Right lobe of liver (tissue), 6 donors: ENCODE measurements at regions not wholly inside any gene's neighbourhood (a gene's known extent, or its start where the extent isn't known, plus 50 kb on each side); places are given as distances from the start of the nearest gene placed in this dataset.

ENCODE experiments used
- ATAC-seq, 4 donors: fragments of 200-7000 bp; cut with Tn5 transposase; one replicate each; pipeline ENCODE4 v1.9.1; 2020; ENCODE audit warnings: mild to moderate bottlenecking in 4 of 4, moderate library complexity in 4 of 4
- DNase-seq, 3 donors: peaks; one replicate each; pipeline ENCODE4 v3.0.0-alpha.2; 2020
- H3K27ac ChIP-seq, 3 donors: fragments of 200-600 bp; one replicate each; pipeline ENCODE4 v1.8.0; 2022
- H3K27me3 ChIP-seq, 2 donors: fragments of 200-600 bp; one replicate each; pipeline ENCODE4 v1.8.0; 2022
- H3K36me3 ChIP-seq, 4 donors: fragments of 200-600 bp; sonication (generic) in 1 of 4; one replicate each; pipeline versions ENCODE4 v1.5.1 to v1.8.0; 2017 to 2022; ENCODE audit warnings: control low read depth in 1 of 4
- H3K4me1 ChIP-seq, 4 donors: fragments of 200-600 bp; sonication (generic) in 1 of 4; one replicate each; pipeline versions ENCODE4 v1.5.1 to v1.8.0; 2017 to 2022; ENCODE audit warnings: control low read depth in 1 of 4
- H3K4me3 ChIP-seq, 3 donors: fragments of 200-600 bp; one replicate each; pipeline ENCODE4 v1.8.0; 2022
- H3K9me3 ChIP-seq, 4 donors: fragments of 200-600 bp; sonication (generic) in 1 of 4; one replicate each; pipeline versions ENCODE4 v1.5.1 to v1.8.0; 2017 to 2022; ENCODE audit warnings: control low read depth in 1 of 4
- POLR2A ChIP-seq: fragments of 450-650 bp; IDR thresholded peaks from one replicate; pipeline ENCODE4 v1.6.1; 2017; ENCODE audit warnings: antibody characterized with exemption, mild to moderate bottlenecking
- WGBS: methylation state at CpG from one replicate; pipeline ENCODE4 v1.1.6; 2018; ENCODE audit warnings: low coverage, low lambda C conversion rate; ENCODE audit not compliant: insufficient coverage; ENCODE audit errors: missing lambda C conversion rate; 5-methylcytosine and 5-hydroxymethylcytosine counted together
- intact Hi-C, 2 donors: fragments of 100-400 bp; cut with DNase I; formaldehyde crosslinking; loops; one replicate each; pipeline versions ENCODE4 v1.11.2 to v1.14.1; 2022
- TF ChIP-seq, protein P1 (sequence below), 4 donors: fragments of 200-600 bp in 3 of 4; fragments of 450-650 bp in 1 of 4; IDR thresholded peaks; one replicate each; pipeline versions ENCODE4 v1.5.1 to v1.8.0; 2016 to 2022; ENCODE audit warnings: antibody characterized with exemption in 4 of 4, mild to moderate bottlenecking in 2 of 4
- donor health status: DM: no; HTN: yes; CAD: no.
- donor health status: DM: no; HTN: no; CAD: no.
- donor health status: DM: no; HTN: no; CAD: no.
- donor health status: DM: no; HTN: yes; CAD: no.
- donor health status: DM: no; HTN: yes; CAD: no.

DNA sequence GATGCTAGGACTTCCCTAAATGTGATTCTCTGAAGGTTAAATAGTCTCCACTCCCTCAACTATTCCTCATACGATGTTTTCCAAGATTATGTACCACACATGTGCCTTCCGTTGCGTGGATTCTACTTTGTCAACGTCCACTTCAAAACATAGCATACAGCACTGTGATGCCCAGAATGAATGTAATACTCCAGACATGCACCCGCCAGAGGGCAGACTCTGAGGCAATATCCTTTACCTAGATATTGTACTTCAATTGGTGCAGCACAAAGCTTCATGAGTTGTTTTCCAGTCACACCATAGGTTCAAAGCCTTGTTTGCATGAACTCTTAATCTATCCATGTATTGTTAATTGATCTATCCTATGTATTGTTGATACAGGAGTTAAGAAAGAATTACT, 201.0 kb upstream of the NABP1 start:
- no peak for TF ChIP-seq POLR2A
- WGBS = 91% methylated on average over 4 of the region's 5 CpGs

GRCh38 chr2:191478799-191479679, 198.9 kb upstream of the NABP1 start:
- no peak overlapping the region for H3K27ac ChIP-seq
- H3K4me1 ChIP-seq = peaks cover 0 to 4% (median 0%) of the 10 kb centered on the region in 4 donors
- TF ChIP-seq, protein P1, sequence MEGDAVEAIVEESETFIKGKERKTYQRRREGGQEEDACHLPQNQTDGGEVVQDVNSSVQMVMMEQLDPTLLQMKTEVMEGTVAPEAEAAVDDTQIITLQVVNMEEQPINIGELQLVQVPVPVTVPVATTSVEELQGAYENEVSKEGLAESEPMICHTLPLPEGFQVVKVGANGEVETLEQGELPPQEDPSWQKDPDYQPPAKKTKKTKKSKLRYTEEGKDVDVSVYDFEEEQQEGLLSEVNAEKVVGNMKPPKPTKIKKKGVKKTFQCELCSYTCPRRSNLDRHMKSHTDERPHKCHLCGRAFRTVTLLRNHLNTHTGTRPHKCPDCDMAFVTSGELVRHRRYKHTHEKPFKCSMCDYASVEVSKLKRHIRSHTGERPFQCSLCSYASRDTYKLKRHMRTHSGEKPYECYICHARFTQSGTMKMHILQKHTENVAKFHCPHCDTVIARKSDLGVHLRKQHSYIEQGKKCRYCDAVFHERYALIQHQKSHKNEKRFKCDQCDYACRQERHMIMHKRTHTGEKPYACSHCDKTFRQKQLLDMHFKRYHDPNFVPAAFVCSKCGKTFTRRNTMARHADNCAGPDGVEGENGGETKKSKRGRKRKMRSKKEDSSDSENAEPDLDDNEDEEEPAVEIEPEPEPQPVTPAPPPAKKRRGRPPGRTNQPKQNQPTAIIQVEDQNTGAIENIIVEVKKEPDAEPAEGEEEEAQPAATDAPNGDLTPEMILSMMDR (IDR thresholded peaks at IDR 0.05) = no peak
- no peak for TF ChIP-seq POLR2A
- no peaks in the 10 kb centered on the region for H3K27me3 ChIP-seq
- H3K36me3 ChIP-seq = no peaks in the 10 kb centered on the region
- H3K4me3 ChIP-seq = no peak overlapping the region
- H3K9me3 ChIP-seq = peaks cover 0 to 6% (median 1%) of the 10 kb centered on the region in 4 donors
- 57% methylated on average over 9 of the region's 10 CpGs for WGBS
- intact Hi-C loops = no loop called here
- DNase-seq (peak; percentile 51 to 64 (median 53)), ATAC-seq (peak; percentile 75 to 98 (median 92))

More for the DNA sequence above, 201.0 kb upstream of the NABP1 start:
- ATAC-seq = no peak
- DNase-seq = no peak
- peaks cover 0 to 4% (median 0%) of the 10 kb centered on the region in 4 donors for H3K4me1 ChIP-seq
- H3K27me3 ChIP-seq = no peaks in the 10 kb centered on the region
- H3K36me3 ChIP-seq = no peaks in the 10 kb centered on the region
- peaks cover 0 to under 1% (median 0%) of the 10 kb centered on the region in 4 donors for H3K9me3 ChIP-seq
- H3K4me3 ChIP-seq = no peak overlapping the region
- intact Hi-C loops = no loop called here
- no peak overlapping the region for H3K27ac ChIP-seq

DNA sequence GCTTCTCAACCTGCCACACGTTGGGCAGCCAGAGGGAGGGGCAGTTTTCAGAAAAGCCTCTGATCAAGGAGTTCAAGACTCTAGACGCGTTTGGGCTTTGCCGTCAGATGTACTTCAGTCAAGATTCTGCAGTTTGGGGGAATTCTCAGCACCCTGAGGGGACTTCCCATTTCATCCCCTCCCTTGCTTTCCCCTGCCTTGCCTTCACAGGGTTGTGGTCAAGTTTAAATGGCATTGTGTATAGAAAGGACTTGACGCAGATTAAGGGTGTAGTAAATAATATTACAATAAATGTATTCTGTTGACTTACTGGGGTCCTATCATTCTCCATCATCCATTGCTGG, 198.3 kb upstream of the NABP1 start:
- no peak for ATAC-seq
- DNase-seq = no peak
- intact Hi-C loops = no loop called here
- H3K36me3 ChIP-seq = no peaks in the 10 kb centered on the region
- peaks cover 0 to 4% (median 0%) of the 10 kb centered on the region in 4 donors for H3K4me1 ChIP-seq
- 40% methylated on average over 3 of the region's 5 CpGs for WGBS
- H3K27me3 ChIP-seq = no peaks in the 10 kb centered on the region
- H3K4me3 ChIP-seq = no peak overlapping the region
- TF ChIP-seq, protein P1 (IDR thresholded peaks at IDR 0.05) = no peak
- TF ChIP-seq POLR2A = no peak
- H3K27ac ChIP-seq = no peak overlapping the region
- peaks cover 0 to 6% (median 1%) of the 10 kb centered on the region in 4 donors for H3K9me3 ChIP-seq

- Histone ChIP-seq H3K4me3 (no peak overlapping the region), H3K4me1 (peaks cover 0 to 4% (median 0%) of the 10 kb centered on the region in 4 donors), H3K27me3 (no peaks in the 10 kb centered on the region), H3K36me3 (no peaks in the 10 kb centered on the region), H3K27ac (no peak overlapping the region), H3K9me3 (peaks cover 0 to 6% (median 1%) of the 10 kb centered on the region in 4 donors)
- ATAC-seq (no peak), DNase-seq (no peak)
- WGBS = 69% methylated on average over 2 of the region's 3 CpGs
- TF ChIP-seq POLR2A = no peak
- TF ChIP-seq, protein P1 (IDR thresholded peaks at IDR 0.05) = no peak
- intact Hi-C loops = no loop called here
Observed at GRCh38 chr2:191481305-191482070, 196.4 kb upstream of the NABP1 start.

GRCh38 chr2:191483117-191483516, 194.8 kb upstream of the NABP1 start:
- H3K27me3 ChIP-seq = no peaks in the 10 kb centered on the region
- H3K9me3 ChIP-seq = peaks cover 0 to 6% (median 1%) of the 10 kb centered on the region in 4 donors
- DNase-seq (no peak), ATAC-seq (no peak)
- no peak overlapping the region for H3K4me3 ChIP-seq
- no peak for TF ChIP-seq POLR2A
- TF ChIP-seq, protein P1 (IDR thresholded peaks at IDR 0.05) = no peak
- no peak overlapping the region for H3K27ac ChIP-seq
- H3K4me1 ChIP-seq = peaks cover 0 to 4% (median 0%) of the 10 kb centered on the region in 4 donors
- intact Hi-C loops = no loop called here
- 55% methylated on average over 3 of the region's 3 CpGs for WGBS
- no peaks in the 10 kb centered on the region for H3K36me3 ChIP-seq
